Adrenal gland (tissue), 5 donors: ENCODE measurements at regions not wholly inside any gene's neighbourhood (a gene's known extent, or its start where the extent isn't known, plus 50 kb on each side); places are given as distances from the start of the nearest gene placed in this dataset.

Source experiments
- CTCF ChIP-seq, 6 experiments: fragments of 450-650 bp in 4 of 6; fragments of 200-600 bp in 2 of 6; sonication (generic) in 1 of 6; IDR thresholded peaks; 1 replicate in 5 of 6; 2 replicates in 1 of 6; pipeline versions ENCODE4 v1.5.1 to v1.8.0; 2016 to 2021; ENCODE audit warnings: antibody characterized with exemption in 6 of 6, mild to moderate bottlenecking in 2 of 6, moderate library complexity in 1 of 6
- POLR2A ChIP-seq, 2 donors: fragments of 450-650 bp; IDR thresholded peaks; one replicate each; pipeline ENCODE4 v1.6.1; 2017; ENCODE audit warnings: antibody characterized with exemption in 2 of 2, mild to moderate bottlenecking in 2 of 2, moderate library complexity in 1 of 2
- donor health status: DM: no; HTN: no; CAD: no.

- no peak for TF ChIP-seq CTCF (IDR thresholded peaks at IDR 0.05)
- TF ChIP-seq POLR2A (IDR thresholded peaks at IDR 0.05), result no peak
These were observed 166.1 kb upstream of the FOXQ1 start for GRCh38 chr6:1145768-1146218.
